KBM-7 (cell line): ENCODE measurements at regions not wholly inside any gene's neighbourhood (a gene's known extent, or its start where the extent isn't known, plus 50 kb on each side); places are given as distances from the start of the nearest gene placed in this dataset.

ENCODE experiments used
- DNase-seq: peaks from one replicate; pipeline ENCODE4 v3.0.0-alpha.2; 2015
- in situ Hi-C: fragments of 300-500 bp; cut with MboI; formaldehyde crosslinking; loops from 2 replicates; pipeline ENCODE4 v1.14.3; 2020; ENCODE audit warnings: low sequenced_read_pairs, low pct_unique_long_range_greater_than_20kb, mixed read lengths

GRCh38 chr1:81554108-81554507 is 246.6 kb upstream of the ADGRL2 start:
- in situ Hi-C loops, result no loop called here
- no peak for DNase-seq

GRCh38 chr1:81553503-81553902 is 247.2 kb upstream of the ADGRL2 start:
- DNase-seq, result no peak
- in situ Hi-C loops, result no loop called here

GRCh38 chr1:81551946-81552345 is 248.8 kb upstream of the ADGRL2 start:
- in situ Hi-C loops, result no loop called here
- DNase-seq, result no peak

- no peak for DNase-seq
Observed at GRCh38 chr1:81550753-81551152, 250.0 kb upstream of the ADGRL2 start.

GRCh38 chr1:81549588-81550127 is 251.1 kb upstream of the ADGRL2 start:
- DNase-seq, result peak; percentile 8
- in situ Hi-C loops, result no loop called here

More at GRCh38 chr1:81550753-81551152, 250.0 kb upstream of the ADGRL2 start:
- in situ Hi-C loops, result no loop called here

GRCh38 chr1:81548918-81549587 is 251.7 kb upstream of the ADGRL2 start:
- in situ Hi-C loops, result no loop called here
- no peak for DNase-seq

GRCh38 chr1:81547912-81548303 is 252.8 kb upstream of the ADGRL2 start:
- no peak for DNase-seq
- in situ Hi-C loops, result no loop called here

- in situ Hi-C loops, result no loop called here
- DNase-seq, result no peak
Observed at GRCh38 chr1:81547261-81547911, 253.3 kb upstream of the ADGRL2 start.

- in situ Hi-C loops, result no loop called here
- DNase-seq, result no peak
Observed at GRCh38 chr1:81545734-81546133, 255.0 kb upstream of the ADGRL2 start.

GRCh38 chr1:81543764-81544163 is 257.0 kb upstream of the ADGRL2 start:
- DNase-seq, result no peak
- in situ Hi-C loops, result no loop called here

- DNase-seq, result no peak
- in situ Hi-C loops, result no loop called here
Observed at GRCh38 chr1:81542196-81542595, 258.5 kb upstream of the ADGRL2 start.

- in situ Hi-C loops, result no loop called here
Observed at GRCh38 chr1:81540216-81540615, 260.5 kb upstream of the ADGRL2 start.

GRCh38 chr1:81529014-81529413 is 271.7 kb upstream of the ADGRL2 start:
- in situ Hi-C loops, result no loop called here

More at GRCh38 chr1:81540216-81540615, 260.5 kb upstream of the ADGRL2 start:
- DNase-seq, result no peak

GRCh38 chr1:81525085-81525484 is 275.6 kb upstream of the ADGRL2 start:
- in situ Hi-C loops, result no loop called here

More at GRCh38 chr1:81529014-81529413, 271.7 kb upstream of the ADGRL2 start:
- no peak for DNase-seq

GRCh38 chr1:81519987-81520386 is 280.7 kb upstream of the ADGRL2 start:
- in situ Hi-C loops, result no loop called here
- DNase-seq, result no peak

More at GRCh38 chr1:81525085-81525484, 275.6 kb upstream of the ADGRL2 start:
- DNase-seq, result no peak

GRCh38 chr1:81517987-81518386 is 282.7 kb upstream of the ADGRL2 start:
- DNase-seq, result no peak
- in situ Hi-C loops, result no loop called here

- in situ Hi-C loops, result no loop called here
- no peak for DNase-seq
Observed at GRCh38 chr1:81513796-81514354, 286.9 kb upstream of the ADGRL2 start.

- in situ Hi-C loops, result no loop called here
Observed at GRCh38 chr1:81512252-81513003, 288.3 kb upstream of the ADGRL2 start.

GRCh38 chr1:81511281-81511680 is 289.5 kb upstream of the ADGRL2 start:
- DNase-seq, result no peak
- in situ Hi-C loops, result no loop called here

More at GRCh38 chr1:81512252-81513003, 288.3 kb upstream of the ADGRL2 start:
- DNase-seq, result no peak
